ENCODE measurements at regions not wholly inside any gene's neighbourhood (a gene's known extent, or its start where the extent isn't known, plus 50 kb on each side); places are given as distances from the start of the nearest gene placed in this dataset.
"Not testable (repeated sequence)": the region's sequence is repeated elsewhere in the genome, so short reads cannot be mapped to it uniquely, and the experiment has no call there.

GRCh38 chr14:94827711-94828447 lies 58.0 kb upstream of the GSC start:
- no peak for DNase-seq

- no peak for DNase-seq
Measured at GRCh38 chr14:94826774-94827173, 56.9 kb upstream of the GSC start.

GRCh38 chr14:94823556-94824341 lies 53.8 kb upstream of the GSC start:
- DNase-seq: no peak

- no peak for DNase-seq
Measured at GRCh38 chr14:94821705-94822104, 51.8 kb upstream of the GSC start.

- DNase-seq: not testable (repeated sequence)
Measured at GRCh38 chr14:94820932-94821331, 51.0 kb upstream of the GSC start.
